Kasumi-1 (cell line): ENCODE measurements at regions not wholly inside any gene's neighbourhood (a gene's known extent, or its start where the extent isn't known, plus 50 kb on each side); places are given as distances from the start of the nearest gene placed in this dataset.

Experiments
- DNase-seq, 2 experiments: peaks; one replicate each; lab custom pipeline; 2025; lab: John Stamatoyannopoulos, UW

- no peak for DNase-seq
Measured at GRCh38 chr14:26766726-26767125, 168.9 kb upstream of the NOVA1 start.

GRCh38 chr14:26773906-26774593 is 176.2 kb upstream of the NOVA1 start:
- DNase-seq: no peak

- DNase-seq: no peak
Measured at GRCh38 chr14:26775765-26776563, 178.1 kb upstream of the NOVA1 start.

GRCh38 chr14:26791117-26791806 is 193.4 kb upstream of the NOVA1 start:
- DNase-seq: no peak

GRCh38 chr14:26794731-26795130 is 196.9 kb upstream of the NOVA1 start:
- DNase-seq: no peak

GRCh38 chr14:26808407-26808806 is 210.6 kb upstream of the NOVA1 start:
- DNase-seq: no peak

- DNase-seq: no peak
Measured at GRCh38 chr14:26810631-26811030, 212.8 kb upstream of the NOVA1 start.

- DNase-seq: no peak
Measured at GRCh38 chr14:26811756-26812305, 214.0 kb upstream of the NOVA1 start.

- no peak for DNase-seq
Measured at GRCh38 chr14:26820138-26820537, 222.3 kb upstream of the NOVA1 start.

GRCh38 chr14:26820572-26820971 is 222.7 kb upstream of the NOVA1 start:
- no peak for DNase-seq

GRCh38 chr14:26828741-26829140 is 230.9 kb upstream of the NOVA1 start:
- no peak for DNase-seq

GRCh38 chr14:26833621-26834176 is 235.9 kb upstream of the NOVA1 start:
- no peak for DNase-seq

GRCh38 chr14:26835979-26836570 is 238.2 kb upstream of the NOVA1 start:
- no peak for DNase-seq

- DNase-seq: no peak
Measured at GRCh38 chr14:26839481-26839880, 241.6 kb upstream of the NOVA1 start.

GRCh38 chr14:26841326-26841725 is 243.5 kb upstream of the NOVA1 start:
- DNase-seq: no peak

GRCh38 chr14:26841920-26842741 is 244.3 kb upstream of the NOVA1 start:
- no peak for DNase-seq

- no peak for DNase-seq
Measured at GRCh38 chr14:26845151-26845818, 247.5 kb upstream of the NOVA1 start.

GRCh38 chr14:26846388-26846787 is 248.6 kb upstream of the NOVA1 start:
- no peak for DNase-seq

- DNase-seq: no peak
Measured at GRCh38 chr14:26849514-26849913, 251.7 kb upstream of the NOVA1 start.

- no peak for DNase-seq
Measured at GRCh38 chr14:26851793-26852192, 254.0 kb upstream of the NOVA1 start.
